SU-DHL-6 (cell line): ENCODE measurements at regions not wholly inside any gene's neighbourhood (a gene's known extent, or its start where the extent isn't known, plus 50 kb on each side); places are given as distances from the start of the nearest gene placed in this dataset.

Source experiments
- H2AFZ ChIP-seq: fragments of 200-600 bp; sonication (generic); 2 replicates; pipeline ENCODE4 v1.6.1; 2014; ENCODE audit warnings: low read depth, mild to moderate bottlenecking, moderate library complexity, mixed read lengths, antibody characterized with exemption, low read length; ENCODE audit not compliant: severe bottlenecking
- H3F3A ChIP-seq: fragments of 200-600 bp; shearing (Covaris generic); 2 replicates; pipeline ENCODE4 v1.6.0; 2016; ENCODE audit warnings: antibody characterized with exemption, mild to moderate bottlenecking; ENCODE audit not compliant: insufficient read depth
- H3K27ac ChIP-seq: fragments of 200-600 bp; sonication (generic); 2 replicates; pipeline ENCODE4 v1.5.1; 2016; ENCODE audit warnings: low read depth, mild to moderate bottlenecking, low read length, moderate library complexity, mixed read lengths
- H3K27me3 ChIP-seq: fragments of 200-600 bp; sonication (generic), shearing (Covaris generic); 2 replicates; pipeline ENCODE4 v1.6.0; 2014; ENCODE audit warnings: mild to moderate bottlenecking, low read length
- H3K36me3 ChIP-seq: fragments of 200-600 bp; sonication (generic); 2 replicates; pipeline ENCODE4 v1.6.1; 2014; ENCODE audit warnings: mild to moderate bottlenecking, low read length, mixed read lengths
- H3K4me2 ChIP-seq: fragments of 300-600, 200-600 bp; shearing (Covaris generic), sonication (generic); 2 replicates; pipeline ENCODE4 v1.6.0; 2014; ENCODE audit warnings: low read length, low read depth, mild to moderate bottlenecking; ENCODE audit not compliant: poor library complexity, severe bottlenecking
- H3K4me3 ChIP-seq: fragments of 200-600 bp; sonication (generic); 2 replicates; pipeline ENCODE4 v1.5.1; 2014; ENCODE audit warnings: antibody characterized with exemption, low read length, mild to moderate bottlenecking, mixed read lengths; ENCODE audit not compliant: insufficient read depth, poor library complexity, severe bottlenecking
- H3K79me2 ChIP-seq: fragments of 200-600 bp; sonication (generic); 2 replicates; pipeline ENCODE4 v1.6.1; 2014; ENCODE audit warnings: mild to moderate bottlenecking, low read length, moderate library complexity; ENCODE audit not compliant: insufficient read depth
- H3K9ac ChIP-seq: fragments of 200-600 bp; sonication (generic); 2 replicates; pipeline ENCODE4 v1.7.0; 2014; ENCODE audit warnings: mild to moderate bottlenecking, low read length
- H3K9me2 ChIP-seq: fragments of 200-600 bp; sonication (generic); replicated peaks from 2 replicates; pipeline ENCODE4 v1.6.1; 2014; ENCODE audit warnings: low read length; ENCODE audit not compliant: insufficient read depth
- H3K9me3 ChIP-seq: fragments of 200-600 bp; sonication (generic); 2 replicates; pipeline ENCODE4 v1.6.1; 2014; ENCODE audit warnings: low read length, mixed read lengths; ENCODE audit not compliant: insufficient read depth
- H4K20me1 ChIP-seq: fragments of 200-600 bp; sonication (generic); 2 replicates; pipeline ENCODE4 v1.6.1; 2014; ENCODE audit warnings: low read depth, mild to moderate bottlenecking, antibody characterized with exemption, low read length, moderate library complexity, mixed read lengths
- EZH2phosphoT487 ChIP-seq: fragments of 200-600 bp; sonication (generic), shearing (Covaris generic); conservative IDR thresholded peaks from 2 replicates; pipeline ENCODE4 v1.6.1; 2018; ENCODE audit warnings: mild to moderate bottlenecking, antibody characterized with exemption, low read length, moderate library complexity, mixed read lengths
- TF ChIP-seq, protein P1 (sequence below): fragments of 200-600 bp; sonication (generic); IDR thresholded peaks from one replicate; pipeline ENCODE4 v1.5.1; 2017; ENCODE audit warnings: antibody characterized with exemption, mild to moderate bottlenecking, low read length, moderate library complexity; ENCODE audit not compliant: insufficient read depth, poor library complexity, severe bottlenecking

- no peak overlapping the region for H3K27ac ChIP-seq
- H2AFZ ChIP-seq: no peak overlapping the region
- no peak overlapping the region for H3K9ac ChIP-seq
- no peaks in the 10 kb centered on the region for H3K36me3 ChIP-seq
- H3K4me3 ChIP-seq: no peak overlapping the region
- H3K4me2 ChIP-seq: no peak overlapping the region
- H3K9me3 ChIP-seq: no peaks in the 10 kb centered on the region
- no peaks in the 10 kb centered on the region for H3F3A ChIP-seq
- no peaks in the 10 kb centered on the region for H3K9me2 ChIP-seq
- no peaks in the 10 kb centered on the region for H4K20me1 ChIP-seq
- no peaks in the 10 kb centered on the region for H3K27me3 ChIP-seq
- H3K79me2 ChIP-seq: no peaks in the 10 kb centered on the region
- no peak for TF ChIP-seq EZH2phosphoT487
- TF ChIP-seq, protein P1, sequence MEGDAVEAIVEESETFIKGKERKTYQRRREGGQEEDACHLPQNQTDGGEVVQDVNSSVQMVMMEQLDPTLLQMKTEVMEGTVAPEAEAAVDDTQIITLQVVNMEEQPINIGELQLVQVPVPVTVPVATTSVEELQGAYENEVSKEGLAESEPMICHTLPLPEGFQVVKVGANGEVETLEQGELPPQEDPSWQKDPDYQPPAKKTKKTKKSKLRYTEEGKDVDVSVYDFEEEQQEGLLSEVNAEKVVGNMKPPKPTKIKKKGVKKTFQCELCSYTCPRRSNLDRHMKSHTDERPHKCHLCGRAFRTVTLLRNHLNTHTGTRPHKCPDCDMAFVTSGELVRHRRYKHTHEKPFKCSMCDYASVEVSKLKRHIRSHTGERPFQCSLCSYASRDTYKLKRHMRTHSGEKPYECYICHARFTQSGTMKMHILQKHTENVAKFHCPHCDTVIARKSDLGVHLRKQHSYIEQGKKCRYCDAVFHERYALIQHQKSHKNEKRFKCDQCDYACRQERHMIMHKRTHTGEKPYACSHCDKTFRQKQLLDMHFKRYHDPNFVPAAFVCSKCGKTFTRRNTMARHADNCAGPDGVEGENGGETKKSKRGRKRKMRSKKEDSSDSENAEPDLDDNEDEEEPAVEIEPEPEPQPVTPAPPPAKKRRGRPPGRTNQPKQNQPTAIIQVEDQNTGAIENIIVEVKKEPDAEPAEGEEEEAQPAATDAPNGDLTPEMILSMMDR: no peak
These were observed 196.5 kb downstream of the IER5 start for GRCh38 chr1:181284978-181285377.

DNA sequence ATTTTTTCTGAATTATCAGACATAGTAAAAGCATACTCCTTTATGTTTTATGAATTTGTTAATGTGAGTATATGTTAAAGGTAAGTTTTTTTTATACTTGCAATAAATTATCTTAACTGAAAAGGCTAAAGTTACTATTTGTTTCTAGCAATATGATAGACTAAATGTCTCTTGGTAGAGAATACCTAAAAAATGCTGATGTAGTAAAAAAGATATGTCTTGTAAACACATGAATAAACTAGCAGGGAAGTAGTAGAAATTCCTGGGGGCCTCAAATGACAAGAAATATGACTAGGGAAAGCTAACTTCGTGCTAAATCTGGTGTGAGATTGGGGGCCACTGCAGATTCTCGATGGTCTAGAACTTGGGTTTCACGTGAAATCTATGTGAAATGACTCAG is 188.1 kb upstream of the CACNA1E start:
- TF ChIP-seq EZH2phosphoT487: no peak
- TF ChIP-seq, protein P1: no peak
- H3K9me2 ChIP-seq: no peaks in the 10 kb centered on the region

DNA sequence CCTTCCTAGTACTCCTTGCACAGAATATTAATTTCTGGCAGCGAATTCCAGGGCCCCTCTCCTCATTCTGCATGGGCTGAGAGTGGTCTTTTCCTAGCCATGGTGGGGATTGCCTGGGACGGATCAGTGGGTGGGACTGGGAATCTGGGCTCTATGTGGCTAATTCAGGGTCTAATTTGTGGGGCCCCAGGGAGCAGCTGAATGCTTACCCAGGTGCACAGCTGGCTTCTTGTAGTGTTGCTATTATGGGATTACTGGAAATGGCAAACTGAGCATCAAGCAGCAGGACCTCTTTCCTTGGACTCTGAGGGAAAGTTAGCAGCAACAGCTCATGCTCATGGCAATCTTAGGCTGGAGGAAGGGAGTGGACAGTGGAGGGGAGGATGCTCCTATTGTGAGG is 187.1 kb upstream of the CACNA1E start:
- H3K27me3 ChIP-seq: no peaks in the 10 kb centered on the region
- no peaks in the 10 kb centered on the region for H3K79me2 ChIP-seq
- no peak overlapping the region for H3K4me3 ChIP-seq
- no peaks in the 10 kb centered on the region for H3K9me3 ChIP-seq
- H3K9ac ChIP-seq: no peak overlapping the region
- H2AFZ ChIP-seq: no peak overlapping the region
- no peak overlapping the region for H3K27ac ChIP-seq
- H3K4me2 ChIP-seq: no peak overlapping the region
- no peaks in the 10 kb centered on the region for H3F3A ChIP-seq
- no peaks in the 10 kb centered on the region for H4K20me1 ChIP-seq
- TF ChIP-seq, protein P1: no peak
- no peak for TF ChIP-seq EZH2phosphoT487
- no peaks in the 10 kb centered on the region for H3K36me3 ChIP-seq
- no peaks in the 10 kb centered on the region for H3K9me2 ChIP-seq

More for the DNA sequence above, 188.1 kb upstream of the CACNA1E start:
- Histone ChIP-seq H4K20me1 (no peaks in the 10 kb centered on the region), H3K9ac (no peak overlapping the region), H3K9me3 (no peaks in the 10 kb centered on the region), H3K27ac (no peak overlapping the region), H2AFZ (no peak overlapping the region), H3K4me2 (no peak overlapping the region), H3K36me3 (no peaks in the 10 kb centered on the region), H3F3A (no peaks in the 10 kb centered on the region), H3K79me2 (no peaks in the 10 kb centered on the region), H3K4me3 (no peak overlapping the region), H3K27me3 (no peaks in the 10 kb centered on the region)
